ENCODE measurements at regions not wholly inside any gene's neighbourhood (a gene's known extent, or its start where the extent isn't known, plus 50 kb on each side); places are given as distances from the start of the nearest gene placed in this dataset.

DNA sequence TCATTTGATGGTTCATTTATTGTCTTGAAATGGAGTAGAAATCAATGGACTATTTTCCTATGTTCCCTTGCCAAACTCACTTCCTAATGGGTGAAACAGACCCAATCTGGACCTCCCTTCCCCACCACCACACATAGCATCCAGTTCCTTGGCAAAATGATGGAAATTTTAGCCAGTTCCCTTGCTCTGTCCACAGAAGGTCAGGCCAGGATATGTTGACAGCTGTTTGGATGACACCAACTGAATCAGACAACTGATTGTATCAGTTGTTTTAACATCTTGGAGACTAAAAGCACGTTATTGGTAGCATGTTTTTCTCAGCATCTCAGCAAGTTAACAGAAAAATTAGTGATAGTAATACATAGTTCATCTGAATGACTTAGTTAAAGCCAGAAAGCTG, 534.8 kb downstream of the PSAT1 start:
- Histone ChIP-seq H4K20me1 (ENCODE audit: insufficient read depth, low read length, poor library complexity, severe bottlenecking) (no peaks in the 10 kb centered on the region), H3K27me3 (ENCODE audit: insufficient read depth, low read length, poor library complexity, severe bottlenecking) (no peaks in the 10 kb centered on the region), H3K36me3 (ENCODE audit: insufficient read depth, low read length) (no peaks in the 10 kb centered on the region), H3K9me3 (ENCODE audit: insufficient read depth, low read depth, low read length) (no peaks in the 10 kb centered on the region), H3K79me2 (ENCODE audit: insufficient read depth, low read length) (no peaks in the 10 kb centered on the region), H3F3A (ENCODE audit: low read depth) (no peaks in the 10 kb centered on the region), H3K4me2 (ENCODE audit: low read depth, low read length, poor library complexity, severe bottlenecking) (no peak overlapping the region), H3K4me3 (ENCODE audit: low read length, poor library complexity, severe bottlenecking) (no peak overlapping the region), H3K4me1 (ENCODE audit: insufficient read depth, low read length, poor library complexity, severe bottlenecking) (no peaks in the 10 kb centered on the region), H2AFZ (ENCODE audit: low read length) (no peak overlapping the region), H3K9ac (ENCODE audit: low read depth, low read length, poor library complexity, severe bottlenecking) (no peak overlapping the region), H3K9me2 (replicated peaks; ENCODE audit: low read depth, low read length) (no peaks in the 10 kb centered on the region)
- TF ChIP-seq EZH2phosphoT487 (IDR thresholded peaks at IDR 0.05; ENCODE audit: borderline replicate concordance) = no peak
- TF ChIP-seq, protein P1, sequence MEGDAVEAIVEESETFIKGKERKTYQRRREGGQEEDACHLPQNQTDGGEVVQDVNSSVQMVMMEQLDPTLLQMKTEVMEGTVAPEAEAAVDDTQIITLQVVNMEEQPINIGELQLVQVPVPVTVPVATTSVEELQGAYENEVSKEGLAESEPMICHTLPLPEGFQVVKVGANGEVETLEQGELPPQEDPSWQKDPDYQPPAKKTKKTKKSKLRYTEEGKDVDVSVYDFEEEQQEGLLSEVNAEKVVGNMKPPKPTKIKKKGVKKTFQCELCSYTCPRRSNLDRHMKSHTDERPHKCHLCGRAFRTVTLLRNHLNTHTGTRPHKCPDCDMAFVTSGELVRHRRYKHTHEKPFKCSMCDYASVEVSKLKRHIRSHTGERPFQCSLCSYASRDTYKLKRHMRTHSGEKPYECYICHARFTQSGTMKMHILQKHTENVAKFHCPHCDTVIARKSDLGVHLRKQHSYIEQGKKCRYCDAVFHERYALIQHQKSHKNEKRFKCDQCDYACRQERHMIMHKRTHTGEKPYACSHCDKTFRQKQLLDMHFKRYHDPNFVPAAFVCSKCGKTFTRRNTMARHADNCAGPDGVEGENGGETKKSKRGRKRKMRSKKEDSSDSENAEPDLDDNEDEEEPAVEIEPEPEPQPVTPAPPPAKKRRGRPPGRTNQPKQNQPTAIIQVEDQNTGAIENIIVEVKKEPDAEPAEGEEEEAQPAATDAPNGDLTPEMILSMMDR (conservative IDR thresholded peaks at IDR 0.05; ENCODE audit: low read length) = no peak

DNA sequence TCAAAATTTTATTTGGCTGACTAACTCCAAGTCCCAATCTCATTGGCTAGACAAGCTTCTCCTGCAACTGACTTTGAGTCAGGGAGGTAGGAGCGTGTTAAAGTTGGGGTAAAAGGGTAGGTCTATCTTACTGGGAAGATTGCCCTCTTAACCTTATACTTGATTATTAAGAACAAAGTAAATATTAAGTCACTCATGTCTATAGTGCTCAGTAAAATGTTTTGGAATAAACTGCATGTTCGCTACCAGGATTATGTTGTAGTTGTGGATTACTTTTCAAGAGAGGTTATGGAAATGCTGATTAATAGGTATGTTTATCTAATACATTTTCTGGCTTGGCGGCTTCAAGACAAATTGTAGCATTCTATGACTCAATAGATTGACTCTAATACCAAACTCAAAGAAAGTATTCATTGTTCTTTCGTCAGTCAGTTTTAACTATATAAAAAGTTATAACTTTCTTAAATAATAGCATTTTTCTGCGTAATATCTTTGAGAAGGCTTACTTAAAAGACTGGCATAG, 539.1 kb downstream of the PSAT1 start:
- H2AFZ ChIP-seq (ENCODE audit: low read length) = no peak overlapping the region
- H3K4me3 ChIP-seq (ENCODE audit: low read length, poor library complexity, severe bottlenecking) = no peak overlapping the region
- no peaks in the 10 kb centered on the region for H3K27me3 ChIP-seq (ENCODE audit: insufficient read depth, low read length, poor library complexity, severe bottlenecking)
- TF ChIP-seq, protein P1 (conservative IDR thresholded peaks at IDR 0.05; ENCODE audit: low read length) = no peak
- TF ChIP-seq EZH2phosphoT487 (IDR thresholded peaks at IDR 0.05; ENCODE audit: borderline replicate concordance) = no peak
- H3K36me3 ChIP-seq (ENCODE audit: insufficient read depth, low read length) = no peaks in the 10 kb centered on the region
- H3K4me1 ChIP-seq (ENCODE audit: insufficient read depth, low read length, poor library complexity, severe bottlenecking) = no peaks in the 10 kb centered on the region
- H3K79me2 ChIP-seq (ENCODE audit: insufficient read depth, low read length) = no peaks in the 10 kb centered on the region
- H3F3A ChIP-seq (ENCODE audit: low read depth) = no peaks in the 10 kb centered on the region
- no peaks in the 10 kb centered on the region for H4K20me1 ChIP-seq (ENCODE audit: insufficient read depth, low read length, poor library complexity, severe bottlenecking)
- H3K9me2 ChIP-seq (replicated peaks; ENCODE audit: low read depth, low read length) = no peaks in the 10 kb centered on the region
- no peaks in the 10 kb centered on the region for H3K9me3 ChIP-seq (ENCODE audit: insufficient read depth, low read depth, low read length)
- no peak overlapping the region for H3K9ac ChIP-seq (ENCODE audit: low read depth, low read length, poor library complexity, severe bottlenecking)
- H3K4me2 ChIP-seq (ENCODE audit: low read depth, low read length, poor library complexity, severe bottlenecking) = no peak overlapping the region

DNA sequence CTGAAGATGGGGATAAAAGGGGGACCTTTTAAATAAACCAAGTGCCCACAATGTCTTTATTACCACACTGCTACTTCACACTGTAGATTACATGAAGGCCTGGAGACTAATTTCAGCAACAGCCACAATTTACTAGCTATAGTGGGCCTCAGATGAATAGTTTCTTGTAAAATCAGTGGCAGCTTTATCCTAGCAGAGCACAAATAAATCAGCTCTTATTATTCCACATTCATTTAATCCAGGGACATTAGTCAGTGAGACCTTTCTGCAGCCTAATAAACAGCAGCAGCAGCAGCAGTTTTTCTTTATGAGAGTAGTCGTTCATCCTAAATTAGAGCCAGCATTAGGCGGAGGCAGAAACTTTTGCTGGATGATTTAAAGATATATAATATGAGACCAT, 542.3 kb downstream of the PSAT1 start:
- Histone ChIP-seq H3K27me3 (ENCODE audit: insufficient read depth, low read length, poor library complexity, severe bottlenecking) (no peaks in the 10 kb centered on the region), H3K4me1 (ENCODE audit: insufficient read depth, low read length, poor library complexity, severe bottlenecking) (no peaks in the 10 kb centered on the region), H3K36me3 (ENCODE audit: insufficient read depth, low read length) (no peaks in the 10 kb centered on the region), H3K9me3 (ENCODE audit: insufficient read depth, low read depth, low read length) (0 out of 2 replicates have a peak, but pooled peaks cover 2% of the 10 kb centered on the region), H2AFZ (ENCODE audit: low read length) (no peak overlapping the region), H3K79me2 (ENCODE audit: insufficient read depth, low read length) (no peaks in the 10 kb centered on the region), H3K4me3 (ENCODE audit: low read length, poor library complexity, severe bottlenecking) (no peak overlapping the region), H3K4me2 (ENCODE audit: low read depth, low read length, poor library complexity, severe bottlenecking) (no peak overlapping the region), H4K20me1 (ENCODE audit: insufficient read depth, low read length, poor library complexity, severe bottlenecking) (no peaks in the 10 kb centered on the region), H3K9me2 (replicated peaks; ENCODE audit: low read depth, low read length) (no peaks in the 10 kb centered on the region), H3F3A (ENCODE audit: low read depth) (no peaks in the 10 kb centered on the region), H3K9ac (ENCODE audit: low read depth, low read length, poor library complexity, severe bottlenecking) (no peak overlapping the region)
- TF ChIP-seq, protein P1 (conservative IDR thresholded peaks at IDR 0.05; ENCODE audit: low read length) = no peak
- no peak for TF ChIP-seq EZH2phosphoT487 (IDR thresholded peaks at IDR 0.05; ENCODE audit: borderline replicate concordance)
